Astrocyte (in vitro differentiated cells and primary cell): ENCODE measurements at regions not wholly inside any gene's neighbourhood (a gene's known extent, or its start where the extent isn't known, plus 50 kb on each side); places are given as distances from the start of the nearest gene placed in this dataset.

Experiments
- EZH2 ChIP-seq: IDR thresholded peaks from 2 replicates; pipeline ENCODE4 v1.6.1; 2012; ENCODE audit warnings: mild to moderate bottlenecking, low read length, inconsistent platforms; ENCODE audit not compliant: insufficient read depth
- TF ChIP-seq, protein P1 (sequence below): IDR thresholded peaks from 2 replicates; pipeline ENCODE4 v1.5.1; 2011; ENCODE audit warnings: low read depth, mild to moderate bottlenecking, inconsistent platforms, low read length, moderate library complexity; ENCODE audit not compliant: insufficient read depth

DNA sequence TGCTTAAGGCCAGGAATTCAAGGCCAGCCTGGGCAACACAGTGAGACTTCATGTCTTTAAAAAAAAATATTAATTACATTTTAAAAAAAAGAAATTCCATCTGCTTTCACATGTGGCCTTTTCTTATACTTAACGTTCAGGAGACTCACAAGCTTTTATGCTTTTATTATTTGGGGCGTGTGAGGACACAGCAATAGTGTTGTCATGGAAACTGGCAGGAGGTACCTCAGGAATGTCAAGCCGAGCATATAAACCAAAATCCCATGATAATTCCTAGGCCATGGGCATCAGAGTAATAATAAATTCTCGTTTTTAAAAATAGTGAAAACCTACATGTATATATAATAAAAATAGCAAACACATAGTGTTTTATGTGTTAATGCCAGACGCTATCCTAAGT is 89.8 kb downstream of the IYD start:
- TF ChIP-seq, protein P1, sequence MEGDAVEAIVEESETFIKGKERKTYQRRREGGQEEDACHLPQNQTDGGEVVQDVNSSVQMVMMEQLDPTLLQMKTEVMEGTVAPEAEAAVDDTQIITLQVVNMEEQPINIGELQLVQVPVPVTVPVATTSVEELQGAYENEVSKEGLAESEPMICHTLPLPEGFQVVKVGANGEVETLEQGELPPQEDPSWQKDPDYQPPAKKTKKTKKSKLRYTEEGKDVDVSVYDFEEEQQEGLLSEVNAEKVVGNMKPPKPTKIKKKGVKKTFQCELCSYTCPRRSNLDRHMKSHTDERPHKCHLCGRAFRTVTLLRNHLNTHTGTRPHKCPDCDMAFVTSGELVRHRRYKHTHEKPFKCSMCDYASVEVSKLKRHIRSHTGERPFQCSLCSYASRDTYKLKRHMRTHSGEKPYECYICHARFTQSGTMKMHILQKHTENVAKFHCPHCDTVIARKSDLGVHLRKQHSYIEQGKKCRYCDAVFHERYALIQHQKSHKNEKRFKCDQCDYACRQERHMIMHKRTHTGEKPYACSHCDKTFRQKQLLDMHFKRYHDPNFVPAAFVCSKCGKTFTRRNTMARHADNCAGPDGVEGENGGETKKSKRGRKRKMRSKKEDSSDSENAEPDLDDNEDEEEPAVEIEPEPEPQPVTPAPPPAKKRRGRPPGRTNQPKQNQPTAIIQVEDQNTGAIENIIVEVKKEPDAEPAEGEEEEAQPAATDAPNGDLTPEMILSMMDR, result no peak
- no peak for TF ChIP-seq EZH2
